Lower leg skin (tissue), 4 donors: ENCODE measurements at regions not wholly inside any gene's neighbourhood (a gene's known extent, or its start where the extent isn't known, plus 50 kb on each side); places are given as distances from the start of the nearest gene placed in this dataset.

ENCODE experiments used
- DNase-seq, 2 donors: peaks; one replicate each; pipeline ENCODE4 v3.0.0-alpha.2; 2019; ENCODE audit warnings: low spot score in 2 of 2
- H3K4me3 ChIP-seq: fragments of 200-600 bp; sonication (generic); 2 replicates; pipeline ENCODE4 v1.5.1; 2017; ENCODE audit warnings: mild to moderate bottlenecking, low read depth; ENCODE audit not compliant: poor library complexity, severe bottlenecking
- CTCF ChIP-seq, 3 donors: fragments of 450-650 bp; IDR thresholded peaks; one replicate each; pipeline ENCODE4 v1.5.1; 2016; ENCODE audit warnings: antibody characterized with exemption in 3 of 3, mild to moderate bottlenecking in 3 of 3, moderate library complexity in 2 of 3
- POLR2A ChIP-seq, 2 donors: fragments of 450-650 bp; IDR thresholded peaks; one replicate each; pipeline ENCODE4 v1.6.1; 2016 to 2017; ENCODE audit warnings: antibody characterized with exemption in 2 of 2, mild to moderate bottlenecking in 1 of 2, moderate library complexity in 1 of 2
- WGBS, 2 donors: methylation state at CpG; one replicate each; pipeline ENCODE4 v1.1.5; 2018; 5-methylcytosine and 5-hydroxymethylcytosine counted together
- intact Hi-C: fragments of 100-400 bp; cut with DNase I; formaldehyde crosslinking; loops from one replicate; pipeline ENCODE4 v1.15.0; 2023; ENCODE audit warnings: low total_unique reads

GRCh38 chr2:118197011-118197675, 108.9 kb downstream of the INSIG2 start:
- no peak for DNase-seq
- 74 to 75% methylated on average over 2 of the region's 2 CpGs for WGBS, 2 donors
- intact Hi-C loops: no loop called here
- TF ChIP-seq POLR2A (IDR thresholded peaks at IDR 0.05): no peak
- TF ChIP-seq CTCF (IDR thresholded peaks at IDR 0.05): no peak
- H3K4me3 ChIP-seq: no peak overlapping the region

GRCh38 chr2:118190474-118190873, 102.2 kb downstream of the INSIG2 start:
- DNase-seq: no peak
- TF ChIP-seq POLR2A (IDR thresholded peaks at IDR 0.05) (no peak), CTCF (IDR thresholded peaks at IDR 0.05) (no peak)
- intact Hi-C loops: no loop called here

DNA sequence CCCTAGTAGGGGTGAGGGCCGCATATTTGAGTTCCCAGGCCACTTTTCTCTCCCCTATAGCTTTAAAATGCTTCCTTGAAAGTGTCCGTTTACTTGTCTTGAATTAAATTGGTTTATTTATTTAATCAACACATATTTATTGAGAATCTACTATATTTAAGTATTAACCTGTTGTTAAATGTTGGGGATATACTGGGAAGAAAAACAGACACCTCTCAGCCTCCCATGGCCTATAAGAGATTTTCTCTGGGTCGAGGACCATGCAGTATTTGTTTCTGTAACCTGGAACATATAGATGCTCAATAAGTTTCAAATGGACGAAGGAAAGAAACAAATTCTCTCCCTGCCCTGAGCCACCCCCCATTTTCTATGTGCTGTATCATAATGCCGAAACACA, 98.6 kb downstream of the INSIG2 start:
- DNase-seq: no peak
- intact Hi-C loops: no loop called here
- WGBS, 2 donors: 78 to 86% methylated on average over 5 of the region's 5 CpGs
- no peak overlapping the region for H3K4me3 ChIP-seq
- TF ChIP-seq POLR2A (IDR thresholded peaks at IDR 0.05) (no peak), CTCF (IDR thresholded peaks at IDR 0.05) (no peak)

More at GRCh38 chr2:118190474-118190873, 102.2 kb downstream of the INSIG2 start:
- H3K4me3 ChIP-seq: no peak overlapping the region

DNA sequence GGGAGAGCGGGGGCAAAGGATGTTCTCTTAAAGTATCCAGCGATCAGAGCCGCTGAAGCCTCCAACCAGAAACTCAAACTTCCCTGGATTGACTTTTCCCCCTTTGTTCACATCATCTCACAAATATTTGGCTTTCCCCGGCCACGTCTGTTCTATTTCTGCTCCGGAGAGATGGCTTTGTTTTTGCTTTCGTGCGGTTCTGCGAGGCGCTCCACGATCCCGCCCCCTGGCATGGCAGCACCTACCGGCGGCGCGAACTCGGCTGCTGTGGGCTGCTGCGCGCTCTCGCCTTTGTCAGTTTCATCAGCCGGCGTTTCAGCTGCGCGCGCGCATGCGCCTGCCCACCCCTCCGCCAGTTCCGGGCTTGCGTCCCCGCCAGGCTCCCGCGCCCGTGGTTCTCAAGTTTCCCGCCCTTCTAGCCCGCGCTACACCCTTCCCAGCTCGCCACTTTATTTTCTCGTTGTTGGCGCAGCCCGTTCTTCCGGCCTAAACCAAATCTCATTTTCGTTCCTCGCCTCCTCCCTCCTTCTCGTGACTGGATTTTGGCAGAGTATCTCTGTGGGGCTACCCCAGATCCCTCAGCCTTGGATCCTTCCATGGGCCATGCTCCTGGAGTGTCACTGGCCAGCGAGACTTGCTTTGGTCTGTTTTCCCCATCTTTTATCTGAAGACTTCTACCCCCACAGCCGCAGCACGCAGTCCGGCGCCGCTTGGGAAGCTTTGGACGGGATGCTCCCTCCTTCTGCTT, 98.0 kb downstream of the INSIG2 start:
- WGBS, 2 donors: 6 to 8% methylated on average over 52 of the region's 52 CpGs
- H3K4me3 ChIP-seq: peak overlapping the region; percentile 24
- peak; percentile 83 to 98 for DNase-seq
- intact Hi-C loops: no loop called here
- TF ChIP-seq POLR2A (IDR thresholded peaks at IDR 0.05) (no peak), CTCF (IDR thresholded peaks at IDR 0.05) (no peak)

DNA sequence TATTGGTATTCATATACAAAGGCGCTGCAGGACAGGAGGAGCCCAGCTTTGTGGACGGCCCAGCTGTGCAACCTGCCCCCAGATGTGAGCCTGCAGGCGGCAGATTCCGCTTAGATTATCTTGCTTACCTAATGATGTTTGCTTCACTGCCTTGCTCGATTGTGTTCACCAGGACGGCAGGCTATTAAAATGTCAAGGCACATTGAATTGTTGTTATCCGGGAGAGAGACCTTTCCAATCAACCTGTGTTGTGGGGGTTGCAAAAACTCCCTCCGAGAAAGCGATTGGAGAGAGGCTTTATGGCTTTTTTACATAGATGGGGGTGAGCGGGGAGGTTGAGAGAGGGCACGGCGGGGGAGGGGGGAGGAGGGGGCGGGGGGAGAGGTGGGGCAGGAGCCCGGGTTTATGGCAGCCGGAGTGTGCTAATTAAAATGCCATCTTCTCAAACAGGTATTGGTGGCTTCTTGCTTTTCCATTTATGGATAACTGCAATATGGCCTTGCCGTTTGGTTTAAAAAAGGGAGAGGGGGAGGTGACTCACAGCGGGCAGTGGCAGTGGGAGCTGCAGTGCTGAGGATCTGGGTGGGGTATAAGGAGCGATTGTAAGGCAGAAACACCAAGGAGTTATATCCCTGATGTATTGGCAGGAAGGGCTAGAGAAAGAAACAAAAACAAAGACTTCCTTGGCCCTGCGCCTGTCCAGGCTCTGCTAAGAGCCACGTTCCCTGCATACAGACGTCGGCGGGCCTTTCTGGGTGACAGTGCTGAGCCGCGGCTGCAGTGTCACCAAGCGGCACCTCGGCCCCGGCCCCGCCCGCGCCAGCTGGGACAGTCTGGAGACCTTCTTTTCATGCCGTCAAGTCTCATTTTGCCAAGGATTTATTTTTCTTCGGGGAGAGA, 97.2 kb downstream of the INSIG2 start:
- TF ChIP-seq POLR2A (IDR thresholded peaks at IDR 0.05) (no peak), CTCF (IDR thresholded peaks at IDR 0.05) (no peak)
- peak; percentile 48 to 92 for DNase-seq
- peak overlapping the region; percentile 24 for H3K4me3 ChIP-seq
- 5 to 7% methylated on average over 33 of the region's 33 CpGs for WGBS, 2 donors
- intact Hi-C loops: no loop called here
